ENCODE measurements at regions not wholly inside any gene's neighbourhood (a gene's known extent, or its start where the extent isn't known, plus 50 kb on each side); places are given as distances from the start of the nearest gene placed in this dataset.
"Not testable (repeated sequence)": the region's sequence is repeated elsewhere in the genome, so short reads cannot be mapped to it uniquely, and the experiment has no call there.

GRCh38 chrX:21219208-21219607 is 155.0 kb upstream of the CNKSR2 start:
- DNase-seq (ENCODE audit: low spot score): not testable (repeated sequence)

GRCh38 chrX:21225643-21226042 is 148.6 kb upstream of the CNKSR2 start:
- DNase-seq (ENCODE audit: low spot score): no peak

GRCh38 chrX:21228974-21229373 is 145.2 kb upstream of the CNKSR2 start:
- not testable (repeated sequence) for DNase-seq (ENCODE audit: low spot score)

DNA sequence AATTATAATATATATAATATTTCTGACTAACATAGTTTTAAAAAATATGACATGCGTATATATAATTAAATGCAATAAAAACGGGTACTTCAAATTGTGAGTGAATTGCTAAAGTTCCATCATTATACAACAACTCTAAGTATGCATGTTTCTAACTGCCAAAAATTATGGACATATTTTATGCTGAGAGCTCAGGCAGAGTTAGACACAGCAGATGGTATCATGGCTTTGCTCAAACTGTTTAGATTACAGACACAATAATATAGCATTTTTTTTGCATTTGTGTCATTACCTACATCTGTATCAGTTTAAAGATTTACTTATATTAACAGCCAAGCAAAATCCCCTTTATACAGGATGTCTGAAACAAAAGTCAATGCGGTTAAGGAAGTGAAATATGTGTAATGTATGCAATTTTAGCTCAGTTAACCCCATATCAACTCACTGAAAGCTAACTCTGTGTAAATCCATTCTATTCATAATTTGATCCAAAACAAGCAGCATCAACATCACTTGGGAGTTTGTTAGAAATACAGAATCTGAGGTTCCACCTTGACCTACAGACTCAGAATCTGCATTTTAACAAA is 119.1 kb upstream of the CNKSR2 start:
- DNase-seq (ENCODE audit: low spot score): no peak

DNA sequence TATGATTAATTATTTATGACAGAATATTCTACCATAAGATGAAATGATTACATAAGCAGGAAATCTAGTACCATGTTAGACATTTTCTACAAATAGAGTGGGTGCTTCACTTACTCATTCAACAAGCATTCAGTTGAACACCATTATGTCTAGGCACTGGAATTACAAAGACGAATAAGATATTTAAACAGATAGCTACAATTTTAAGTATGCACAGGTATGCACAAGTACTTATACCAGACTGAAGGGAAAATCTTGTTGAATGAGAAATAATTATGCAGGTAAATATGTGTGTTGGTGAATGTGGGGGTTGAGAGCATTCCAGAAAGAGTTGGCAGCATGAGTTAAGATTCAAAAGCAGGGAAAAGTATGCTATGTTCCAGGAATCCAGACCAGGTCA is 107.3 kb upstream of the CNKSR2 start:
- no peak for DNase-seq (ENCODE audit: low spot score)

GRCh38 chrX:21276736-21277433 is 97.3 kb upstream of the CNKSR2 start:
- DNase-seq (ENCODE audit: low spot score): no peak

GRCh38 chrX:21289232-21289631 is 85.0 kb upstream of the CNKSR2 start:
- no peak for DNase-seq (ENCODE audit: low spot score)

- no peak for DNase-seq (ENCODE audit: low spot score)
These were observed 78.9 kb upstream of the CNKSR2 start for GRCh38 chrX:21295246-21295820.

DNA sequence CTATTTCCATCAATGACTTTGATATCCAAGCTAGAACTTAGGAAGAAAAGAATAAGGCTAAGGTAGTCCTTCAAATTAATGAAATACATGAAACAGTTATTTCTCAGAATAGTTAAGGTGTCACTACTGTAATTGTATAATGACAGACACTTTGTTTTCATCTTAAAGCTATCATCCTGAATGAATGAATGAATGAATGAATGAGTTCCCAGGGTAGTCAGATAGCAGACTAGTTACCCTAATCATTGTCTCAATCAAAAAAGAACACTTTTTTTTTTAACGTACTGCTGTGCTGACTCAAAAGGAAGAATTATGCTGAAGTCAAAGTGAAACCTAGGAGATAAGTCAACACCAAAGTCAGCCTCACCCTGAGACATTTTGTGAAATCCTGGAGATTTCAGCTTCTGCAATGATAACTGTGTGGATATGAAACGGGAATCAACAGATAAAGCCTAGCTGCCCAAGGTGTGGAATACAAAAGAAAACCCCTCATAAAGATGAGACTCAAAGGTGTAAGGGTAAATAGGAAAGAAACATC is 68.3 kb upstream of the CNKSR2 start:
- no peak for DNase-seq (ENCODE audit: low spot score)

- no peak for DNase-seq (ENCODE audit: low spot score)
These were observed 54.9 kb upstream of the CNKSR2 start for GRCh38 chrX:21319323-21319722.
